22Rv1 (cell line): ENCODE measurements at regions not wholly inside any gene's neighbourhood (a gene's known extent, or its start where the extent isn't known, plus 50 kb on each side); places are given as distances from the start of the nearest gene placed in this dataset.

Experiments
- CTCF ChIP-seq: fragments of 450-650 bp; IDR thresholded peaks from 2 replicates; pipeline ENCODE4 v1.5.1; 2017; ENCODE audit warnings: mild to moderate bottlenecking
- ZFX ChIP-seq: fragments of 450-650 bp; IDR thresholded peaks from 2 replicates; pipeline ENCODE4 v1.6.1; 2017; ENCODE audit warnings: antibody characterized with exemption, borderline replicate concordance

GRCh38 chr10:8403711-8404371 lies 349.4 kb downstream of the GATA3 start:
- no peak; the same call in 1 of the 2 replicates for TF ChIP-seq CTCF
- TF ChIP-seq ZFX = no peak
